Stomach smooth muscle (tissue), 2 donors: ENCODE measurements at regions not wholly inside any gene's neighbourhood (a gene's known extent, or its start where the extent isn't known, plus 50 kb on each side); places are given as distances from the start of the nearest gene placed in this dataset.
"Not testable (repeated sequence)": the region's sequence is repeated elsewhere in the genome, so short reads cannot be mapped to it uniquely, and the experiment has no call there.

Source experiments
- H3K27ac ChIP-seq: one replicate; pipeline ENCODE4 v1.7.0; 2013; ENCODE audit warnings: mild to moderate bottlenecking, low read length, inconsistent platforms
- H3K27me3 ChIP-seq, 2 donors: one replicate each; pipeline ENCODE4 v1.7.0; 2013; ENCODE audit warnings: low read length in 2 of 2; ENCODE audit not compliant: insufficient read depth in 2 of 2, control insufficient read depth in 1 of 2
- H3K36me3 ChIP-seq, 2 donors: one replicate each; pipeline ENCODE4 v1.7.0; 2013; ENCODE audit warnings: low read length in 2 of 2; ENCODE audit not compliant: control insufficient read depth in 2 of 2, insufficient read depth in 2 of 2
- H3K4me1 ChIP-seq: one replicate; pipeline ENCODE4 v1.7.0; 2013; ENCODE audit warnings: low read length; ENCODE audit not compliant: control insufficient read depth, insufficient read depth
- H3K4me3 ChIP-seq, 2 donors: one replicate each; pipeline ENCODE4 v1.7.0; 2013; ENCODE audit warnings: low read length in 2 of 2
- H3K9ac ChIP-seq, 2 donors: one replicate each; pipeline ENCODE4 v1.7.0; 2013; ENCODE audit warnings: low read length in 2 of 2, mild to moderate bottlenecking in 1 of 2
- H3K9me3 ChIP-seq, 2 donors: one replicate each; pipeline ENCODE4 v1.7.0; 2013; ENCODE audit warnings: low read length in 2 of 2; ENCODE audit not compliant: control insufficient read depth in 2 of 2
- donor health status: healthy.
- donor health status: Pancreatic carcinoma.

DNA sequence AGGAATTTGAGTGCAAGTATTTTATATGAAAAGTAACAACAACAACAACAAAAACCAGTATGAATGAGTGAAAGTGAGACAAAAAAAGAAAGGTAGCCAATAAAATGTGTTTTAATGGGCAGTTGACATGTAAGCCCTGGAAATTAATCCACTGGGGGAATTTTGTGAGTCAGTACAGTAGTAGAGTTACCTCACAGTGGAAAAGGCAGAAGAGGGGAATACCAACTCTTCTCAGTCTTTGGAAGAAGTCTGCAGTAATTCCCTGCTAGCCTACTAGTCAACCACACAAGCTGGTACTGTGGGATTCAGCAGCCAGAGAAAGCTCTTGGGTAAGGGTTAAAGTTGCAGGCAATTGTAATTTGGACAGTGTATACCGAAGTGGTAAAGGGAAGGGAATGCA, 76.3 kb upstream of the IL15 start:
- Histone ChIP-seq H3K4me3 (no peak overlapping the region), H3K9ac (no peak overlapping the region), H3K9me3 (no peaks in the 10 kb centered on the region), H3K27ac (no peak overlapping the region), H3K36me3 (no peaks in the 10 kb centered on the region), H3K4me1 (no peaks in the 10 kb centered on the region), H3K27me3 (no peaks in the 10 kb centered on the region)

DNA sequence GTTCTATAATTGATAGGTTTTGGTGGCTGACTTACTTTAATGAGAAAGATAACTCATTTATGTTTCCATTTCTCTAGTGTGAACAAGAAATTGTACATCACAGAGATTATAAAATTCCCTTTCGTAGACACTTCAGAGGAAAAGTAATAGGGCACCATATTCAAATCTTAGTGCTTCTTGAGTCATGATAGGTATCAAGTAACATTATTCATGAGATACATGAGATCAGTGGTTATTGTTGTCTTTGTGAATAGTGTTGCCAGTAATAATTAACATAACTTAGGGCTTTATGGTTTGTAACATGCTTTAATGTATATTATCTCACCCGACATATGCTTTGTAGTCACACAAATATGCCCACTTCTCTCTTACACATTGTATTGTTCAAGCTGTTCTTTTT, 73.7 kb upstream of the IL15 start:
- H3K27ac ChIP-seq: no peak overlapping the region
- no peaks in the 10 kb centered on the region for H3K36me3 ChIP-seq
- H3K4me3 ChIP-seq: no peak overlapping the region
- no peaks in the 10 kb centered on the region for H3K9me3 ChIP-seq
- H3K9ac ChIP-seq: no peak overlapping the region
- H3K4me1 ChIP-seq: no peaks in the 10 kb centered on the region
- no peaks in the 10 kb centered on the region for H3K27me3 ChIP-seq

DNA sequence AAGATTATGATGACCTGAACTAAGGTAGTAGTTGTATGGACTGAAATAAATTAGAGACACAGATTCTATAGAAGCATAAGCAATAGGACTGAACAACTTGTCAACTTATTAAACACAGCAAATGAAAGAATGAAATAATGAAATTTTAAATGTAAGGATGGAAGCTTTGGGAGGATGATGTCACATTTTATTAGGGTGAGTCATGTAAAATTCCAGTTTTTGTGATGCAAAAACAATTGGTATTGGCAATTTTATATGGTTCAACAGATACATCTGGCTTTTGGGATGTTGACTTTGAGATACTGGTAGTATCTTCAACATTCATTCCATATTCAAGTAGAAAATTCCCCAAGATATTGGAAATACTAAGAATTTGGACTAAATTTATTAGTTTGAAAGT, 72.7 kb upstream of the IL15 start:
- Histone ChIP-seq H3K9me3 (no peaks in the 10 kb centered on the region), H3K9ac (no peak overlapping the region), H3K36me3 (no peaks in the 10 kb centered on the region), H3K27me3 (no peaks in the 10 kb centered on the region), H3K4me1 (no peaks in the 10 kb centered on the region), H3K4me3 (no peak overlapping the region), H3K27ac (no peak overlapping the region)

DNA sequence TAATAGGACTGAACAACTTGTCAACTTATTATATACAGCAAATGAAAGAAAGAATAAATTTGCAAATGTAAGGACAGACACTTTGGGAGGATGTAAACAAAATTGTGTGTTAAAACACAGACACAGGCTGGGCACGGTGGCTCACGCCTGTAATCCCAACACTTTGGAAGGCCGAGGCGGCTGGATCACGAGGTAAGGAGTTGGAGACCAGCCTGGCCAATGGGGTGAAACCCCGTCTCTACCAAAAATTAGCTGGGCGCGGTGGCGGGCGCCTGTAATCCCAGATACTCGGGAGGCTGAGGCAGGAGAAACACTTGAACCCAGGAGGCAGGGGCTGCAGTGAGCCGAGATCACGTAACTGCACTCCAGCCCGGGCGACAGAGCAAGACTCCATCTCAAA, 71.4 kb upstream of the IL15 start:
- not testable (repeated sequence) for H3K36me3 ChIP-seq, H3K9ac ChIP-seq, H3K4me1 ChIP-seq, H3K4me3 ChIP-seq, H3K27ac ChIP-seq, H3K27me3 ChIP-seq, H3K9me3 ChIP-seq

DNA sequence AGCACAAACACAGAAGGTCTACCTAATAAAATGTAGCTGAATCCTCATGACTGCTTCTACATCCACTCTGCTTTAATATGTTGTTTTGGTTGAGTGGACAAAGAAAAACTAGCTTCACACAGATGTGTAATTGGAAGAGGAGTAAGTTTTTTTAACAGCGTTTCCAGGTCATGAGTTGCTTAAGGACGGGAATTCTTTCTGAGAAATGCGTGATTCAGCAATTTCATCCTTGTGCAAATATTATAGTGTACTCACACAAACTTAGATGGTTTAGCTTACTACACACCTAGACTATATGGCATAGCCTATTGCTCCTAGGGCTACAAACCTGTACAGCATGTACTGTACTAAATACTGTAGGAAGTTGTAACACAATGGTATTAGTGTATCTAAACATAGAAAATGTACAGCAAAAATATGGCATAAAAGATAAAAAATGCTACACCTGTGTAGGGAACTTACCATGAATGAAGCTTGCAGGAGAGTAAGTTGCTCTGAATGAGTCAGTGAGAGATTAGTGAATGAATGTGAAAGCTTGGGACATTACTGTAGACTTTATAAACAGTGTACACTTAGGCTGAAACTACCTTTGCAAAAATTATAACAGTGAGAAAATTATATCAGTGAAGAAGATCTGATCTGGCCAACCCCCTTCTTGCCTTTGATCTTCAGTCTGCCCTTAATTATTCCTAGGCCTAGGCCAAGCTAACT, 70.8 kb upstream of the IL15 start:
- Histone ChIP-seq H3K4me1 (no peaks in the 10 kb centered on the region), H3K9ac (no peak overlapping the region), H3K9me3 (no peaks in the 10 kb centered on the region), H3K27ac (no peak overlapping the region), H3K27me3 (no peaks in the 10 kb centered on the region), H3K4me3 (no peak overlapping the region), H3K36me3 (no peaks in the 10 kb centered on the region)

DNA sequence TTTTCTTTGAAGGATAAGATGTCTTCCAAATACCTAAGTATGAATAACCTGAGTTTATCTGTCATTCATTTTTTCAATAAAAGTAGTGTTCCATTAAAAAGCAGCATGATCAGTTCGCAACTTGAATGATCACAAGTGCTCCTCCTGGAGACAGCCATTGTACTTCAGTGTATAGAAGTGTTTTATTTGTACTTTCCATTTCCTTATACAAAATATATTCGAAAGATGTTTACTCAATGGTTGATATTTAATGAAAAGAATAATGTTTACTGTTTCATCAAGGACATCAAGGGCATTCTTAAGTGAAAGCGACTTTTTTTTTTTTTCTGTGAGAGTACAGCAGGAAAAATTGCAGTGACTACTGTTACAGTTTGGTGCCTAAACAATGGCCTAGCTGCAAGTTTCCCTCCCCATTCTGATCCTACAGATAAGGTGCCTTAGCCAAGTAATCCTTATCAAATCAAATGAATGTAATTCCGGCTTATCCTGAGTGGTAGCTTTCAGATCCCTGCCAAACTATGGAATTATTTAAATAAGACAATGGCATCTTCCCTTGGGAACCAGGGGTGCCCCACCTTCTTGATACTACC, 69.0 kb upstream of the IL15 start:
- no peaks in the 10 kb centered on the region for H3K9me3 ChIP-seq
- no peaks in the 10 kb centered on the region for H3K4me1 ChIP-seq
- no peak overlapping the region for H3K27ac ChIP-seq
- H3K4me3 ChIP-seq: no peak overlapping the region
- no peak overlapping the region for H3K9ac ChIP-seq
- H3K27me3 ChIP-seq: no peaks in the 10 kb centered on the region
- no peaks in the 10 kb centered on the region for H3K36me3 ChIP-seq

DNA sequence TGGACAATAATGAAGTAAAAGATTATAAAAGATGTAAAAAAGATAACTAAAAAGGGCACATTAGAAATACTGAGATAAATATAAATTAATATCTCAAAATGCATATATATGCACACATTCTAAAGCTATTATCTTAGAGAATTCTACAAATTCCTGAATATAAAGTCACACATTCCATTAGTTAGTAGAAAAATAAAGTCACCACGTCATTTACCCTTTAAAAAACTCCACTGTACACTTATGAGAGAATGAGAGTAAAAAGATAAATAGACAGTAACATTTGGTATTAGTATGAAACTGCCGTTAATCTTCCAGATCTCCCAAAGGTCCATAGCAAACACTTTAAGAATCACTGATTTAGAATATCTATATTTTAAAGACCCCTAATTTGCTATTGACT, 67.2 kb upstream of the IL15 start:
- Histone ChIP-seq H3K36me3 (no peaks in the 10 kb centered on the region), H3K9me3 (no peaks in the 10 kb centered on the region), H3K4me1 (no peaks in the 10 kb centered on the region), H3K27me3 (no peaks in the 10 kb centered on the region), H3K9ac (no peak overlapping the region), H3K4me3 (no peak overlapping the region), H3K27ac (no peak overlapping the region)

DNA sequence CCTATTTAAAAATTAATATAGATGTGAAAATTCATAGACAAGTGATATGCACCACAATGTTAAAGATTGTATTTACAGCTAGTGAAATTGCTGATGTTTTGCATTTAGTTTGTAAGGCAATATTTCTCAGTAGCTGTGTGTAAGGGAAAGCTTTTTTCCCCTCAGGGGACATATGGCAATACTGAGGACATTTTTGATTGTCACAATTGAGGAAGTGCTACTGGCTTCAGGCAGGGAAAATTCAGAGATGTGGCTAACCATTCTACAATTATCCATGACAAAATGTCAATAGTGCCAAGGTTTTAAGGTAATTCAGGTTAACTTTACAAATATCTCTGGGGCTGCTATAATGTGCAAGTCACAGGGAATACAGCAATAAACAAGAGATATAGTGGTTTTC, 66.1 kb upstream of the IL15 start:
- no peaks in the 10 kb centered on the region for H3K27me3 ChIP-seq
- no peak overlapping the region for H3K9ac ChIP-seq
- H3K4me3 ChIP-seq: no peak overlapping the region
- no peaks in the 10 kb centered on the region for H3K9me3 ChIP-seq
- H3K27ac ChIP-seq: no peak overlapping the region
- H3K4me1 ChIP-seq: no peaks in the 10 kb centered on the region
- H3K36me3 ChIP-seq: no peaks in the 10 kb centered on the region

DNA sequence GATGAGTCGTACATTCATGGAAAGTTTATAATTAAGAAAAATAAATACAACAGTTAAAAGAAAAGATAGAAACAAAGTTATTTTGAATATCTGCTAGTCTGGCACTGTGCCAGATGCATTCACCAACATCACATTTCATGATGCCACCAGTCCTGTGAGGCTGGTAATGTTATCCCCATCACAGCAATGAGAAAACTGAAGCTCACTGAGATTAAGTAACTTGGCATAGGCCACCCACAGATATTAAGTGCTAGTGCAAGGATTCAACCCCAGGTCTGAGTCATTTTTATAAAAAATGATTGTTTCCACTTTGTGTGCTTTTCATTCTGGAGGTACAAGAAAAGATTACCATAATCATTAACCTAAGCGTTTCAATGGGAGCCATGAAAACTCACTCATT, 65.0 kb upstream of the IL15 start:
- Histone ChIP-seq H3K36me3 (no peaks in the 10 kb centered on the region), H3K27me3 (no peaks in the 10 kb centered on the region), H3K9me3 (no peaks in the 10 kb centered on the region), H3K9ac (no peak overlapping the region), H3K4me3 (no peak overlapping the region), H3K4me1 (no peaks in the 10 kb centered on the region), H3K27ac (no peak overlapping the region)

DNA sequence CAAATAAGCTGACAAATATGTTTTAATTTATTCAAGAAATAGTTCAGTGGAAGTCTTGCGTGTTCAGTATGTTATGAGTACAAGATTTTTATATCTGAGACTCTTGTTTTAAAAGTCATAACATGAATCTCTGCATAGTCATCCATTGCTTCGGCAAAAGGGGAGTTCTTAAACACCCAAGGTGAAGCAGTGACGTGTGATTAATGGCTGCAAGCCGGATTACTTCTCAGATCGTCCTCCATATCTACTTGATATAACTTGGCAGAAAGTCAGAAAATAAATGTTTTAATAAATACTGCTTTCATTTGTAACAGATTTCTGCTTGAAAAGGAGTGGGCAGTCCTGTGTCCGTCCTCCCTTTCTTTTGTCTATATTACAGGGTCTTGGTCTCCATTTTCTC, 64.6 kb upstream of the IL15 start:
- H3K27me3 ChIP-seq: no peaks in the 10 kb centered on the region
- no peaks in the 10 kb centered on the region for H3K4me1 ChIP-seq
- H3K9me3 ChIP-seq: no peaks in the 10 kb centered on the region
- no peak overlapping the region for H3K4me3 ChIP-seq
- no peaks in the 10 kb centered on the region for H3K36me3 ChIP-seq
- no peak overlapping the region for H3K9ac ChIP-seq
- H3K27ac ChIP-seq: no peak overlapping the region

DNA sequence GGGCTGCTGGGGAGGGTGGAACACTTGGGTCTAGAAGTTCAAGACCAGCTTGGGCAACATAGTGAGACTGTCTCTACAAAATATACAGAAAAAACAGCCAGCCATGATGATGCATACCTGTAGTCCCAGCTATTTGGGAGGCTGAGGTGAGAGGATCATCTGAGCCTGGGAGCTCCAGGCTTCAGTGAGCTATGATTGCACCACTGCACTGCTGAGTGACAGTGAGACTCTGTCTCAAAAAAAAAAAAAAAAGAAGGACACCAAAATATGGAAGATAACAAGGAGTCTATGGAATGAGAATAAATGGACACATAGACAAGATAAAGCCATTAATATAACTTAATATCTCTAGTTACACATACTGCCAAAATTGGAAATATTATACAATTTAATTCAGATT, 62.7 kb upstream of the IL15 start:
- no peaks in the 10 kb centered on the region for H3K36me3 ChIP-seq
- H3K9me3 ChIP-seq: no peaks in the 10 kb centered on the region
- no peaks in the 10 kb centered on the region for H3K27me3 ChIP-seq
- no peak overlapping the region for H3K27ac ChIP-seq
- no peak overlapping the region for H3K4me3 ChIP-seq
- no peaks in the 10 kb centered on the region for H3K4me1 ChIP-seq
- H3K9ac ChIP-seq: no peak overlapping the region
